NCI-H1105 treated with DMSO at 0.1 percent for 48 hours (cell line): ENCODE measurements at regions not wholly inside any gene's neighbourhood (a gene's known extent, or its start where the extent isn't known, plus 50 kb on each side); places are given as distances from the start of the nearest gene placed in this dataset.
"Not testable (repeated sequence)": the region's sequence is repeated elsewhere in the genome, so short reads cannot be mapped to it uniquely, and the experiment has no call there.

Experiments
- DNase-seq: peaks from one replicate; lab custom pipeline; 2025; lab: John Stamatoyannopoulos, UW

- DNase-seq: no peak
Measured at GRCh38 chr7:142568435-142569097, 180.7 kb upstream of the PRSS1 start.

GRCh38 chr7:142567201-142568075 lies 181.8 kb upstream of the PRSS1 start:
- DNase-seq: no peak

GRCh38 chr7:142566271-142566670 lies 183.0 kb upstream of the PRSS1 start:
- no peak for DNase-seq

GRCh38 chr7:142564125-142564524 lies 185.1 kb upstream of the PRSS1 start:
- DNase-seq: not testable (repeated sequence)

- DNase-seq: no peak
Measured at GRCh38 chr7:142563470-142563869, 185.8 kb upstream of the PRSS1 start.

GRCh38 chr7:142562688-142563087 lies 186.6 kb upstream of the PRSS1 start:
- DNase-seq: no peak

GRCh38 chr7:142561396-142561795 lies 187.9 kb upstream of the PRSS1 start:
- DNase-seq: not testable (repeated sequence)

- not testable (repeated sequence) for DNase-seq
Measured at GRCh38 chr7:142560770-142561169, 188.5 kb upstream of the PRSS1 start.

GRCh38 chr7:142560166-142560565 lies 189.1 kb upstream of the PRSS1 start:
- no peak for DNase-seq

- peak; percentile 3 for DNase-seq
Measured at GRCh38 chr7:142557971-142558582, 191.2 kb upstream of the PRSS1 start.

- no peak for DNase-seq
Measured at GRCh38 chr7:142556740-142557139, 192.5 kb upstream of the PRSS1 start.

GRCh38 chr7:142554560-142555532 lies 194.4 kb upstream of the PRSS1 start:
- no peak for DNase-seq

GRCh38 chr7:142553216-142553615 lies 196.1 kb upstream of the PRSS1 start:
- no peak for DNase-seq

GRCh38 chr7:142548978-142549377 lies 200.3 kb upstream of the PRSS1 start:
- no peak for DNase-seq

- no peak for DNase-seq
Measured at GRCh38 chr7:142546452-142546851, 202.8 kb upstream of the PRSS1 start.

- DNase-seq: no peak
Measured at GRCh38 chr7:142542942-142543341, 206.3 kb upstream of the PRSS1 start.

- no peak for DNase-seq
Measured at GRCh38 chr7:142542105-142542504, 207.2 kb upstream of the PRSS1 start.

GRCh38 chr7:142540371-142540770 lies 208.9 kb upstream of the PRSS1 start:
- DNase-seq: no peak

- DNase-seq: no peak
Measured at GRCh38 chr7:142539901-142540300, 209.4 kb upstream of the PRSS1 start.

- DNase-seq: no peak
Measured at GRCh38 chr7:142537760-142538159, 211.5 kb upstream of the PRSS1 start.

GRCh38 chr7:142535123-142535779 lies 214.0 kb upstream of the PRSS1 start:
- peak; percentile 51 for DNase-seq
